ENCODE measurements at regions not wholly inside any gene's neighbourhood (a gene's known extent, or its start where the extent isn't known, plus 50 kb on each side); places are given as distances from the start of the nearest gene placed in this dataset.

GRCh38 chr4:181475359-181475758 lies 767.8 kb upstream of the TENM3 start:
- no peak overlapping the region for H4K8ac ChIP-seq (ENCODE audit: low read depth, low read length)
- H4K5ac ChIP-seq (ENCODE audit: low read length), result no peak overlapping the region
- no peaks in the 10 kb centered on the region for H3K36me3 ChIP-seq (ENCODE audit: control insufficient read depth, insufficient read depth, low read length)
- H3K4ac ChIP-seq (ENCODE audit: low read depth, low read length), result no peak overlapping the region
- H2BK5ac ChIP-seq (ENCODE audit: low read length), result no peak overlapping the region
- no peaks in the 10 kb centered on the region for H3K79me1 ChIP-seq (ENCODE audit: low read length)
- no peak overlapping the region for H3K4me3 ChIP-seq (ENCODE audit: low read length)
- no CpG with 5 or more reads among the region's 3 CpGs for WGBS (ENCODE audit: extremely low coverage, insufficient coverage, low lambda C conversion rate)
- no peak overlapping the region for H2BK15ac ChIP-seq (replicated peaks; ENCODE audit: low read depth)
- no peaks in the 10 kb centered on the region for H3K4me1 ChIP-seq (ENCODE audit: control insufficient read depth, low read depth, low read length)
- H3K18ac ChIP-seq (ENCODE audit: low read length), result no peak overlapping the region
- no peak overlapping the region for H3K56ac ChIP-seq (ENCODE audit: low read length)
- no peak overlapping the region for H2BK120ac ChIP-seq (ENCODE audit: low read depth, low read length)
- H3K4me2 ChIP-seq (ENCODE audit: low read length), result no peak overlapping the region
- no peak overlapping the region for H3K23ac ChIP-seq (ENCODE audit: low read length)
- no peak overlapping the region for H3K9ac ChIP-seq (ENCODE audit: low read length)
- H3K79me2 ChIP-seq (ENCODE audit: control insufficient read depth, insufficient read depth, low read length), result no peaks in the 10 kb centered on the region
- no peak overlapping the region for H2AK5ac ChIP-seq (ENCODE audit: low read length)
- no peak overlapping the region for H3K27ac ChIP-seq (ENCODE audit: low read depth, low read length)
- no peaks in the 10 kb centered on the region for H3K27me3 ChIP-seq (ENCODE audit: insufficient read depth, low read length, poor library complexity)
- DNase-seq, result no peak

DNA sequence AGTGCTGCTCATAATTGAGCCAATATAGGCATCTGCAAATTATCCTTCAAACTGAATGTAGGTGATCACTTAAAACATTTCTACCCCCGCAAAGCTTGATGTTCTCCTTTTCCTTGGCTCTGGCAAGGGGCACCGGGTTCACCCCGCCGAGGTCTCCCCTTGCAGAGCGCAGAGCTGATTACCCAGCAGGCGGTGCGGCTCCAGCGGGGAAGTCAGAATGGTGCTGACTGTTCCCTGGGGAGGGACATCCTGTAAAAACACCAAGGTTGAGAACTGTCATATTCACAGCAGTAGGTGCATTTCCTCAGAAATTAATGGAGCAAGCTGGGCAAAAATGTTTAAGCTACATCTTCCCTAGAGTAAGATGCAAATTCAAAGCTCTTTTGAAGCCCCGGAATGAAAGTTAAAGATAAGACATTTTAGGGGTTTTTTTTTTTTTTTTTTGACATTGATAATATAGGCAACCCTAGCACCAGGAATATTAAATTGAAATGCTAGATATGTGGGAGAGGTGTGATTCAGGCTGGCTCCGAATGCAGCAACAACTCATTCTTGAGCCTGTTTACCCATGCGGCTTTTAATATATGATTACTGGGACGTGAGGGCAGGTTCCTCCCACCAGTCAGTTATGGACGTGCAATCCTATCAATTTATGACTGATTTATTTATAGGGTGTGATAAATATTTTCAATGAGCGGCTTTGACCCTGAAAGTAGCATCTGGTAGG lies 767.3 kb upstream of the TENM3 start:
- no peaks in the 10 kb centered on the region for H3K27me3 ChIP-seq (ENCODE audit: insufficient read depth, low read length, poor library complexity)
- no peak overlapping the region for H4K5ac ChIP-seq (ENCODE audit: low read length)
- H2BK15ac ChIP-seq (replicated peaks; ENCODE audit: low read depth), result no peak overlapping the region
- no peak overlapping the region for H3K27ac ChIP-seq (ENCODE audit: low read depth, low read length)
- no peaks in the 10 kb centered on the region for H3K36me3 ChIP-seq (ENCODE audit: control insufficient read depth, insufficient read depth, low read length)
- H4K8ac ChIP-seq (ENCODE audit: low read depth, low read length), result no peak overlapping the region
- H2BK120ac ChIP-seq (ENCODE audit: low read depth, low read length), result no peak overlapping the region
- DNase-seq, result peak; percentile 30
- H3K4me3 ChIP-seq (ENCODE audit: low read length), result no peak overlapping the region
- no peaks in the 10 kb centered on the region for H3K4me1 ChIP-seq (ENCODE audit: control insufficient read depth, low read depth, low read length)
- H3K79me1 ChIP-seq (ENCODE audit: low read length), result no peaks in the 10 kb centered on the region
- H2BK5ac ChIP-seq (ENCODE audit: low read length), result no peak overlapping the region
- no peak overlapping the region for H3K56ac ChIP-seq (ENCODE audit: low read length)
- no peak overlapping the region for H2AK5ac ChIP-seq (ENCODE audit: low read length)
- no CpG with 5 or more reads among the region's 14 CpGs for WGBS (ENCODE audit: extremely low coverage, insufficient coverage, low lambda C conversion rate)
- peak overlapping the region; percentile 8 for H3K9ac ChIP-seq (ENCODE audit: low read length)
- H3K18ac ChIP-seq (ENCODE audit: low read length), result no peak overlapping the region
- no peak overlapping the region for H3K4ac ChIP-seq (ENCODE audit: low read depth, low read length)
- no peak overlapping the region for H3K23ac ChIP-seq (ENCODE audit: low read length)
- no peak overlapping the region for H3K4me2 ChIP-seq (ENCODE audit: low read length)
- no peaks in the 10 kb centered on the region for H3K79me2 ChIP-seq (ENCODE audit: control insufficient read depth, insufficient read depth, low read length)

GRCh38 chr4:181476508-181476890 lies 766.7 kb upstream of the TENM3 start:
- H3K4me2 ChIP-seq (ENCODE audit: low read length), result no peak overlapping the region
- no peak for DNase-seq
- WGBS (ENCODE audit: extremely low coverage, insufficient coverage, low lambda C conversion rate), result no CpG with 5 or more reads among the region's 2 CpGs
- H2BK120ac ChIP-seq (ENCODE audit: low read depth, low read length), result no peak overlapping the region
- no peak overlapping the region for H2BK5ac ChIP-seq (ENCODE audit: low read length)
- H3K27me3 ChIP-seq (ENCODE audit: insufficient read depth, low read length, poor library complexity), result no peaks in the 10 kb centered on the region
- H3K79me1 ChIP-seq (ENCODE audit: low read length), result no peaks in the 10 kb centered on the region
- no peak overlapping the region for H3K18ac ChIP-seq (ENCODE audit: low read length)
- no peak overlapping the region for H3K9ac ChIP-seq (ENCODE audit: low read length)
- H3K56ac ChIP-seq (ENCODE audit: low read length), result no peak overlapping the region
- H3K4me3 ChIP-seq (ENCODE audit: low read length), result no peak overlapping the region
- no peak overlapping the region for H2BK15ac ChIP-seq (replicated peaks; ENCODE audit: low read depth)
- H3K23ac ChIP-seq (ENCODE audit: low read length), result no peak overlapping the region
- no peak overlapping the region for H3K4ac ChIP-seq (ENCODE audit: low read depth, low read length)
- no peaks in the 10 kb centered on the region for H3K36me3 ChIP-seq (ENCODE audit: control insufficient read depth, insufficient read depth, low read length)
- no peaks in the 10 kb centered on the region for H3K4me1 ChIP-seq (ENCODE audit: control insufficient read depth, low read depth, low read length)
- H2AK5ac ChIP-seq (ENCODE audit: low read length), result no peak overlapping the region
- no peak overlapping the region for H4K5ac ChIP-seq (ENCODE audit: low read length)
- no peak overlapping the region for H3K27ac ChIP-seq (ENCODE audit: low read depth, low read length)
- H4K8ac ChIP-seq (ENCODE audit: low read depth, low read length), result no peak overlapping the region
- H3K79me2 ChIP-seq (ENCODE audit: control insufficient read depth, insufficient read depth, low read length), result no peaks in the 10 kb centered on the region

DNA sequence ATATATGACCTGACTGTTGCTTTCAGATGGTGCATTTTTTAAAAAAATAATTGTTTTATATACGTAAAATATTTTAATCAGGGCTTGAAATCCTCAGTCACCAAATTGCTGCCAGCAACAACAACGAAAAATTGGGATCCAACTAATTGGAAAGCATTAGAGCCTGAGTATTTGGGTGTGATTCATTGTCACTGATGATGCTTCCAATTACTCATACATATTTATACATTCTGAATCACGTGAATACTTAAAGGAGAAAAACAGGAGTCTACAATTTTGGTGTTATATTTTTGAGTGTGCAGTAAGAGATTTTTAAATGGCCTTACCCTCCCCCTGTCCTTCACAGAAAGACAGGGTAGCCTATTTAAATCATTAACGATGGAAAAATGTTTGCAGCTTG lies 765.6 kb upstream of the TENM3 start:
- no CpG with 5 or more reads among the region's 4 CpGs for WGBS (ENCODE audit: extremely low coverage, insufficient coverage, low lambda C conversion rate)
- Histone ChIP-seq H3K18ac (ENCODE audit: low read length) (no peak overlapping the region), H4K8ac (ENCODE audit: low read depth, low read length) (no peak overlapping the region), H2AK5ac (ENCODE audit: low read length) (no peak overlapping the region), H3K36me3 (ENCODE audit: control insufficient read depth, insufficient read depth, low read length) (no peaks in the 10 kb centered on the region), H3K79me1 (ENCODE audit: low read length) (no peaks in the 10 kb centered on the region), H3K4me1 (ENCODE audit: control insufficient read depth, low read depth, low read length) (no peaks in the 10 kb centered on the region), H3K56ac (ENCODE audit: low read length) (no peak overlapping the region), H3K27me3 (ENCODE audit: insufficient read depth, low read length, poor library complexity) (no peaks in the 10 kb centered on the region), H3K4me3 (ENCODE audit: low read length) (no peak overlapping the region), H4K5ac (ENCODE audit: low read length) (no peak overlapping the region), H2BK120ac (ENCODE audit: low read depth, low read length) (no peak overlapping the region), H3K4me2 (ENCODE audit: low read length) (no peak overlapping the region), H2BK5ac (ENCODE audit: low read length) (no peak overlapping the region), H3K79me2 (ENCODE audit: control insufficient read depth, insufficient read depth, low read length) (no peaks in the 10 kb centered on the region), H3K27ac (ENCODE audit: low read depth, low read length) (no peak overlapping the region), H3K23ac (ENCODE audit: low read length) (no peak overlapping the region), H3K4ac (ENCODE audit: low read depth, low read length) (no peak overlapping the region), H3K9ac (ENCODE audit: low read length) (no peak overlapping the region), H2BK15ac (replicated peaks; ENCODE audit: low read depth) (no peak overlapping the region)
- no peak for DNase-seq

DNA sequence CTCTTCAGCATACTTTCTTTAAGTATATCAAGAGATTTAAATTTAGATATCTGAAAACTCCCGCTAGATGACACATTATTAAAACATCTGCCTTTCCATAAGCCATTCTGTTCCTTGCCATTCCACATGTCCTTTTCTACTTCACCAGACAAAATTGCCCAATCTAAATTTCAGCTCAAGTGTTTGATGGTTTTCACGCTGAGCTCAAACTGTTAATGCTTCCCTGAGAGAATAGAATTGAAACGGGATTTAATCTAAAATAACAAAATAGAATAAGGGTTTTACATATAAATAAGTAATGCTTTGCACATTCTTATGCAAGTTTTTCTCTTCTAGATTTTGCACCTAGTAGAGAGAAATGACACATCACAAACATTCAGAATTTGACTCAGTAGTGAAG lies 764.5 kb upstream of the TENM3 start:
- Histone ChIP-seq H3K36me3 (ENCODE audit: control insufficient read depth, insufficient read depth, low read length) (no peaks in the 10 kb centered on the region), H3K79me1 (ENCODE audit: low read length) (no peaks in the 10 kb centered on the region), H2BK15ac (replicated peaks; ENCODE audit: low read depth) (no peak overlapping the region), H3K18ac (ENCODE audit: low read length) (no peak overlapping the region), H3K27me3 (ENCODE audit: insufficient read depth, low read length, poor library complexity) (no peaks in the 10 kb centered on the region), H3K4me2 (ENCODE audit: low read length) (no peak overlapping the region), H3K9ac (ENCODE audit: low read length) (no peak overlapping the region), H2BK120ac (ENCODE audit: low read depth, low read length) (no peak overlapping the region), H4K8ac (ENCODE audit: low read depth, low read length) (no peak overlapping the region), H3K27ac (ENCODE audit: low read depth, low read length) (no peak overlapping the region), H3K23ac (ENCODE audit: low read length) (no peak overlapping the region), H2AK5ac (ENCODE audit: low read length) (no peak overlapping the region), H3K4me1 (ENCODE audit: control insufficient read depth, low read depth, low read length) (no peaks in the 10 kb centered on the region), H3K56ac (ENCODE audit: low read length) (no peak overlapping the region), H3K79me2 (ENCODE audit: control insufficient read depth, insufficient read depth, low read length) (no peaks in the 10 kb centered on the region), H4K5ac (ENCODE audit: low read length) (no peak overlapping the region), H3K4me3 (ENCODE audit: low read length) (no peak overlapping the region), H2BK5ac (ENCODE audit: low read length) (no peak overlapping the region), H3K4ac (ENCODE audit: low read depth, low read length) (no peak overlapping the region)
- no peak for DNase-seq
- WGBS (ENCODE audit: extremely low coverage, insufficient coverage, low lambda C conversion rate), result no CpG with 5 or more reads among the region's 3 CpGs

GRCh38 chr4:181479141-181479540 lies 764.1 kb upstream of the TENM3 start:
- Histone ChIP-seq H3K79me1 (ENCODE audit: low read length) (no peaks in the 10 kb centered on the region), H2BK120ac (ENCODE audit: low read depth, low read length) (no peak overlapping the region), H2BK15ac (replicated peaks; ENCODE audit: low read depth) (no peak overlapping the region), H3K18ac (ENCODE audit: low read length) (no peak overlapping the region), H4K8ac (ENCODE audit: low read depth, low read length) (no peak overlapping the region), H4K5ac (ENCODE audit: low read length) (no peak overlapping the region), H3K56ac (ENCODE audit: low read length) (no peak overlapping the region), H2AK5ac (ENCODE audit: low read length) (no peak overlapping the region), H3K79me2 (ENCODE audit: control insufficient read depth, insufficient read depth, low read length) (no peaks in the 10 kb centered on the region), H3K4ac (ENCODE audit: low read depth, low read length) (no peak overlapping the region), H3K9ac (ENCODE audit: low read length) (no peak overlapping the region), H2BK5ac (ENCODE audit: low read length) (no peak overlapping the region), H3K23ac (ENCODE audit: low read length) (no peak overlapping the region), H3K4me2 (ENCODE audit: low read length) (no peak overlapping the region), H3K27ac (ENCODE audit: low read depth, low read length) (no peak overlapping the region), H3K4me3 (ENCODE audit: low read length) (no peak overlapping the region), H3K4me1 (ENCODE audit: control insufficient read depth, low read depth, low read length) (no peaks in the 10 kb centered on the region), H3K36me3 (ENCODE audit: control insufficient read depth, insufficient read depth, low read length) (no peaks in the 10 kb centered on the region), H3K27me3 (ENCODE audit: insufficient read depth, low read length, poor library complexity) (no peaks in the 10 kb centered on the region)
- no CpG with 5 or more reads among the region's 2 CpGs for WGBS (ENCODE audit: extremely low coverage, insufficient coverage, low lambda C conversion rate)
- DNase-seq, result peak; percentile 19

Data from mesendoderm (in vitro differentiated cells).